ENCODE measurements at regions not wholly inside any gene's neighbourhood (a gene's known extent, or its start where the extent isn't known, plus 50 kb on each side); places are given as distances from the start of the nearest gene placed in this dataset.

- TF ChIP-seq CTCF (IDR thresholded peaks at IDR 0.05; ENCODE audit: extremely low read depth, insufficient read depth, missing control alignments): no peak
- in situ Hi-C loops (cut with MboI; ENCODE audit: low pct_unique_long_range_greater_than_20kb, low sequenced_read_pairs, unreplicated experiment): no loop called here
- DNase-seq (ENCODE audit: low spot score): no peak
Measured at GRCh38 chr1:94593611-94594010, 52.1 kb upstream of the F3 start.

GRCh38 chr1:94592571-94592920 lies 51.0 kb upstream of the F3 start:
- TF ChIP-seq CTCF (IDR thresholded peaks at IDR 0.05; ENCODE audit: extremely low read depth, insufficient read depth, missing control alignments): no peak
- in situ Hi-C loops (cut with MboI; ENCODE audit: low pct_unique_long_range_greater_than_20kb, low sequenced_read_pairs, unreplicated experiment): no loop called here
- DNase-seq (ENCODE audit: low spot score): no peak

GRCh38 chr1:94591823-94592570 lies 50.4 kb upstream of the F3 start:
- in situ Hi-C loops (cut with MboI; ENCODE audit: low pct_unique_long_range_greater_than_20kb, low sequenced_read_pairs, unreplicated experiment): no loop called here
- no peak for TF ChIP-seq CTCF (IDR thresholded peaks at IDR 0.05; ENCODE audit: extremely low read depth, insufficient read depth, missing control alignments)
- no peak for DNase-seq (ENCODE audit: low spot score)

Measured in GM13977 (cell line).